Pons (tissue), 1 donor: ENCODE measurements at regions not wholly inside any gene's neighbourhood (a gene's known extent, or its start where the extent isn't known, plus 50 kb on each side); places are given as distances from the start of the nearest gene placed in this dataset.
"Not testable (repeated sequence)": the region's sequence is repeated elsewhere in the genome, so short reads cannot be mapped to it uniquely, and the experiment has no call there.

Experiments
- DNase-seq: peaks from one replicate; pipeline ENCODE4 v3.0.0-alpha.2; 2016; ENCODE audit warnings: low spot score

- no peak for DNase-seq
These were observed 263.2 kb upstream of the RAB4A start for GRCh38 chr1:229007701-229008100.

- DNase-seq, result not testable (repeated sequence)
These were observed 262.6 kb upstream of the RAB4A start for GRCh38 chr1:229008347-229008746.

- DNase-seq, result no peak
These were observed 259.9 kb upstream of the RAB4A start for GRCh38 chr1:229011022-229011421.

- DNase-seq, result no peak
These were observed 258.1 kb upstream of the RAB4A start for GRCh38 chr1:229012823-229013222.

GRCh38 chr1:229013981-229014380, 256.9 kb upstream of the RAB4A start:
- no peak for DNase-seq

- DNase-seq, result no peak
These were observed 255.1 kb upstream of the RAB4A start for GRCh38 chr1:229015806-229016205.

- DNase-seq, result no peak
These were observed 253.8 kb upstream of the RAB4A start for GRCh38 chr1:229017091-229017490.

- DNase-seq, result no peak
These were observed 252.1 kb upstream of the RAB4A start for GRCh38 chr1:229018674-229019295.

- DNase-seq, result no peak
These were observed 251.1 kb upstream of the RAB4A start for GRCh38 chr1:229019663-229020271.

GRCh38 chr1:229021034-229021433, 249.9 kb upstream of the RAB4A start:
- DNase-seq, result not testable (repeated sequence)

GRCh38 chr1:229022595-229023333, 248.1 kb upstream of the RAB4A start:
- DNase-seq, result peak; percentile 91

GRCh38 chr1:229023651-229024300, 247.1 kb upstream of the RAB4A start:
- DNase-seq, result no peak

- DNase-seq, result peak; percentile 44
These were observed 246.3 kb upstream of the RAB4A start for GRCh38 chr1:229024528-229025130.

- DNase-seq, result no peak
These were observed 245.3 kb upstream of the RAB4A start for GRCh38 chr1:229025576-229025975.

- no peak for DNase-seq
These were observed 243.8 kb upstream of the RAB4A start for GRCh38 chr1:229027158-229027557.

GRCh38 chr1:229027622-229028182, 243.2 kb upstream of the RAB4A start:
- no peak for DNase-seq

- no peak for DNase-seq
These were observed 242.4 kb upstream of the RAB4A start for GRCh38 chr1:229028544-229028943.

GRCh38 chr1:229028987-229029878, 241.7 kb upstream of the RAB4A start:
- peak; percentile 21 for DNase-seq

- no peak for DNase-seq
These were observed 241.1 kb upstream of the RAB4A start for GRCh38 chr1:229029879-229030235.

- DNase-seq, result no peak
These were observed 240.3 kb upstream of the RAB4A start for GRCh38 chr1:229030630-229031029.

- no peak for DNase-seq
These were observed 239.8 kb upstream of the RAB4A start for GRCh38 chr1:229031061-229031460.
